Pancreas (tissue), 10 donors: ENCODE measurements at regions not wholly inside any gene's neighbourhood (a gene's known extent, or its start where the extent isn't known, plus 50 kb on each side); places are given as distances from the start of the nearest gene placed in this dataset.

ENCODE experiments used
- ATAC-seq, 4 donors: fragments of 200-7000 bp; cut with Tn5 transposase; one replicate each; pipeline versions ENCODE4 v1.8.0 to v1.9.1; 2020; ENCODE audit warnings: mild to moderate bottlenecking in 4 of 4, moderate library complexity in 4 of 4
- DNase-seq, 6 donors: peaks; one replicate each; pipeline ENCODE4 v3.0.0-alpha.2; 2020
- FAIRE-seq: peaks from 2 replicates; lab custom pipeline; 2012; peaks lifted over from hg19 to GRCh38; lab: Jason Lieb, UNC
- H3K27ac ChIP-seq, 4 donors: fragments of 200-600 bp; sonication (generic); 1 replicate in 3 of 4; 2 replicates in 1 of 4; pipeline versions ENCODE4 v1.5.0 to v1.8.0; 2020
- H3K27me3 ChIP-seq, 4 donors: fragments of 200-600 bp; one replicate each; pipeline ENCODE4 v1.8.0; 2021
- H3K36me3 ChIP-seq, 3 donors: fragments of 200-600 bp; sonication (generic) in 1 of 3; one replicate each; pipeline versions ENCODE4 v1.5.0 to v1.8.0; 2020 to 2021
- H3K4me1 ChIP-seq, 3 donors: fragments of 200-600 bp; one replicate each; pipeline ENCODE4 v1.8.0; 2021
- H3K4me3 ChIP-seq, 4 donors: fragments of 200-600 bp; sonication (generic) in 2 of 4; one replicate each; pipeline versions ENCODE4 v1.5.0 to v1.8.0; 2020 to 2021
- H3K9me3 ChIP-seq, 4 donors: fragments of 200-600 bp; one replicate each; pipeline ENCODE4 v1.8.0; 2021
- CTCF ChIP-seq, 4 donors: fragments of 200-600 bp; sonication (generic) in 3 of 4; IDR thresholded peaks; one replicate each; pipeline versions ENCODE4 v1.5.0 to v1.8.0; 2021; ENCODE audit warnings: antibody characterized with exemption in 4 of 4
- WGBS, 2 donors: extraction: QIAGEN DNeasy Blood & Tissue Kit; methylation state at CpG; one replicate each; pipeline ENCODE4 v1.1.7; 2013; 5-methylcytosine and 5-hydroxymethylcytosine counted together
- intact Hi-C, 3 donors: fragments of 100-400 bp; cut with DNase I; formaldehyde crosslinking; loops; one replicate each; pipeline versions ENCODE4 v1.11.1 to v1.14.2; 2022
- donor health status: healthy with polysubstance abuse.
- donor health status: DM: no; HTN: no; CAD: no; lungs with moderate emphysema.
- donor health status: DM: no; HTN: no; CAD: no.
- donor health status: control.
- donor health status: control.
- donor health status: Bipolar disorder and iron deficiency.
- donor health status: DM: yes; HTN: yes; CAD: no.
- donor health status: DM: no; HTN: no; CAD: no.
- donor health status: DM: no; HTN: no; CAD: no.
- donor health status: DM: yes; HTN: yes; CAD: no.

GRCh38 chr1:55604749-55605148 is 389.6 kb upstream of the USP24 start:
- intact Hi-C loops, result no loop called here
- no peak for FAIRE-seq
- no peaks in the 10 kb centered on the region for H3K9me3 ChIP-seq
- no peak overlapping the region for H3K27ac ChIP-seq
- 86% methylated on average over 3 of the region's 3 CpGs for WGBS, 2 donors
- no peak for ATAC-seq
- no peak overlapping the region for H3K4me3 ChIP-seq
- H3K36me3 ChIP-seq, result no peaks in the 10 kb centered on the region
- no peak for DNase-seq
- H3K4me1 ChIP-seq, result no peaks in the 10 kb centered on the region
- no peak for TF ChIP-seq CTCF (IDR thresholded peaks at IDR 0.05)
- no peaks in the 10 kb centered on the region for H3K27me3 ChIP-seq

- no peaks in the 10 kb centered on the region for H3K9me3 ChIP-seq
- no peaks in the 10 kb centered on the region for H3K4me1 ChIP-seq
- no peak overlapping the region for H3K4me3 ChIP-seq
- no peaks in the 10 kb centered on the region for H3K36me3 ChIP-seq
- FAIRE-seq (no peak), DNase-seq (no peak), ATAC-seq (no peak)
- intact Hi-C loops, result no loop called here
- no peak overlapping the region for H3K27ac ChIP-seq
- no peaks in the 10 kb centered on the region for H3K27me3 ChIP-seq
- TF ChIP-seq CTCF (IDR thresholded peaks at IDR 0.05), result no peak
Measured at GRCh38 chr1:55604179-55604578, 389.0 kb upstream of the USP24 start.

DNA sequence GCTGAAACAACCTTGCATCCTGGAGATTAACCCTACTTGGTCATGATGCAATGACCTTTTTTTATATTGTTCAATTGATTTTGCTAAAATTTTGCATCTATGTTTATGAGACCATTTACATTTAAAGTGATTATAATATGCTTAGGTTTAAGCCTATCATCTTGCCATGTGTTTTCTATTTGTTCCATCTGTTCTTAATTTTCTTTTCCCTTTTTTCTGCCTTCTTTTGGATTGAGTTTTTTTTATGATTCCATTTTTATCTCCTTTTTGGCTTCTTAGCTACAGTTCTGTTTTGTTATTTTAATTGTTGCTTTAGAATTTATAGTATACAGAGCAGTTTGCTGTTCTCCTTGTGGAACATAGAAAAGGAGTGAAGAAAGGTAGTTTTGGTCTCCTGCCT is 385.1 kb upstream of the USP24 start:
- H3K27ac ChIP-seq, result no peak overlapping the region
- no peaks in the 10 kb centered on the region for H3K4me1 ChIP-seq
- no peaks in the 10 kb centered on the region for H3K36me3 ChIP-seq
- H3K9me3 ChIP-seq, result no peaks in the 10 kb centered on the region
- FAIRE-seq (no peak), ATAC-seq (no peak), DNase-seq (no peak)
- intact Hi-C loops, result no loop called here
- TF ChIP-seq CTCF (IDR thresholded peaks at IDR 0.05), result no peak
- no peak overlapping the region for H3K4me3 ChIP-seq
- H3K27me3 ChIP-seq, result no peaks in the 10 kb centered on the region

GRCh38 chr1:55597910-55598309 is 382.7 kb upstream of the USP24 start:
- no peaks in the 10 kb centered on the region for H3K36me3 ChIP-seq
- WGBS, 2 donors, result 44 to 57% methylated on average over 2 of the region's 2 CpGs
- H3K27me3 ChIP-seq, result no peaks in the 10 kb centered on the region
- H3K9me3 ChIP-seq, result no peaks in the 10 kb centered on the region
- no peak for TF ChIP-seq CTCF (IDR thresholded peaks at IDR 0.05)
- H3K4me1 ChIP-seq, result no peaks in the 10 kb centered on the region
- H3K4me3 ChIP-seq, result no peak overlapping the region
- intact Hi-C loops, result no loop called here
- no peak for DNase-seq
- FAIRE-seq, result no peak
- no peak for ATAC-seq
- no peak overlapping the region for H3K27ac ChIP-seq

DNA sequence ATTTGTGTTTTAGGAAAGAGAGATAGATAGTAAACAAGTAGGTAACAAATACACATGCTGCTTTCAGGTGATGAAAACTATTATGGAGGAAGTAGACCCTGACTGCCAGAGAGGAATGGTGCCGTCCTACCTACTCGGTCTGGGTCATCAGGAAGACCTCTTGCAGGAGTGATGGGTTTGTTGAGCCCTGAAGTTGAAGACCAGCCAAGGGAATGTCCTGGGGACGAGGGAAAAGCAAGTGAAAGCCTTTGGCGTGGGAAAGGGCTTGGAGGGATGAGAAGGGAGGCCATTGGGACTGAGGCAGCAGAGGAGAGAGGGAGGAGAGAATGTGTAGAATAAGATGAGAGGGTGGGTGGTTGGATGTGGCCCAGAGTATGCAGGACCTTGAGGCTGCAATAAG is 379.5 kb upstream of the USP24 start:
- DNase-seq (no peak), ATAC-seq (no peak), FAIRE-seq (no peak)
- H3K9me3 ChIP-seq, result no peaks in the 10 kb centered on the region
- intact Hi-C loops, result no loop called here
- H3K27me3 ChIP-seq, result no peaks in the 10 kb centered on the region
- TF ChIP-seq CTCF (IDR thresholded peaks at IDR 0.05), result no peak
- no peak overlapping the region for H3K4me3 ChIP-seq
- no peaks in the 10 kb centered on the region for H3K4me1 ChIP-seq
- 86 to 87% methylated on average over 4 of the region's 4 CpGs for WGBS, 2 donors
- no peak overlapping the region for H3K27ac ChIP-seq
- H3K36me3 ChIP-seq, result no peaks in the 10 kb centered on the region
